Osteoblast (primary cell): ENCODE measurements at regions not wholly inside any gene's neighbourhood (a gene's known extent, or its start where the extent isn't known, plus 50 kb on each side); places are given as distances from the start of the nearest gene placed in this dataset.

Source experiments
- DNase-seq: peaks from one replicate; pipeline ENCODE4 v3.0.0; 2011; ENCODE audit warnings: low spot score, mixed read lengths; ENCODE audit not compliant: insufficient read length; ENCODE audit errors: missing footprints
- H2AFZ ChIP-seq: 2 replicates; pipeline ENCODE4 v1.6.0; 2011; ENCODE audit warnings: mild to moderate bottlenecking, low read length
- H3K27ac ChIP-seq: 2 replicates; pipeline ENCODE4 v1.5.1; 2011; ENCODE audit warnings: mild to moderate bottlenecking, low read depth, low read length, moderate library complexity
- H3K27me3 ChIP-seq: 2 replicates; pipeline ENCODE4 v1.6.0; 2012; ENCODE audit warnings: mild to moderate bottlenecking, control low read depth, inconsistent platforms, low read length, moderate library complexity; ENCODE audit not compliant: insufficient read depth
- H3K36me3 ChIP-seq: 2 replicates; pipeline ENCODE4 v1.5.1; 2011; ENCODE audit warnings: mild to moderate bottlenecking, low read length, control low read depth, moderate library complexity; ENCODE audit not compliant: insufficient read depth
- H3K4me1 ChIP-seq: 2 replicates; pipeline ENCODE4 v1.5.1; 2011; ENCODE audit warnings: mild to moderate bottlenecking, low read length, control low read depth, moderate library complexity; ENCODE audit not compliant: insufficient read depth
- H3K4me2 ChIP-seq: 2 replicates; pipeline ENCODE4 v1.6.0; 2011; ENCODE audit warnings: mild to moderate bottlenecking, low read length; ENCODE audit not compliant: insufficient read depth
- H3K4me3 ChIP-seq: fragments of 200-600 bp; sonication (generic); 3 replicates; pipeline ENCODE4 v1.5.1; 2012; ENCODE audit warnings: mild to moderate bottlenecking, low read length, inconsistent platforms; ENCODE audit not compliant: insufficient read depth
- H3K79me2 ChIP-seq: 2 replicates; pipeline ENCODE4 v1.6.0; 2012; ENCODE audit warnings: mild to moderate bottlenecking, low read length, control low read depth, inconsistent platforms; ENCODE audit not compliant: insufficient read depth
- H3K9me3 ChIP-seq: 2 replicates; pipeline ENCODE4 v1.5.1; 2011; ENCODE audit warnings: low read depth, low read length, control low read depth
- H4K20me1 ChIP-seq: 2 replicates; pipeline ENCODE4 v1.6.0; 2012; ENCODE audit warnings: mild to moderate bottlenecking, low read length, control low read depth; ENCODE audit not compliant: insufficient read depth
- CTCF ChIP-seq: IDR thresholded peaks from 2 replicates; pipeline ENCODE4 v1.5.1; 2011; ENCODE audit warnings: mild to moderate bottlenecking, low read depth, low read length, moderate library complexity; ENCODE audit errors: extremely low read depth

GRCh38 chr4:36414248-36414647, 132.8 kb downstream of the DTHD1 start:
- Histone ChIP-seq H2AFZ (no peak overlapping the region), H4K20me1 (no peaks in the 10 kb centered on the region), H3K27me3 (no peaks in the 10 kb centered on the region), H3K79me2 (no peaks in the 10 kb centered on the region), H3K4me2 (no peak overlapping the region), H3K27ac (no peak overlapping the region), H3K36me3 (no peaks in the 10 kb centered on the region), H3K9me3 (no peaks in the 10 kb centered on the region), H3K4me1 (no peaks in the 10 kb centered on the region), H3K4me3 (no peak overlapping the region)
- no peak for DNase-seq
- no peak for TF ChIP-seq CTCF

GRCh38 chr4:36417146-36417545, 135.7 kb downstream of the DTHD1 start:
- no peak for DNase-seq
- H3K79me2 ChIP-seq = no peaks in the 10 kb centered on the region
- no peak overlapping the region for H3K27ac ChIP-seq
- H3K27me3 ChIP-seq = no peaks in the 10 kb centered on the region
- no peaks in the 10 kb centered on the region for H4K20me1 ChIP-seq
- no peak for TF ChIP-seq CTCF
- no peak overlapping the region for H3K4me2 ChIP-seq
- no peak overlapping the region for H2AFZ ChIP-seq
- no peaks in the 10 kb centered on the region for H3K4me1 ChIP-seq
- H3K4me3 ChIP-seq = no peak overlapping the region
- H3K9me3 ChIP-seq = no peaks in the 10 kb centered on the region
- no peaks in the 10 kb centered on the region for H3K36me3 ChIP-seq

- no peak overlapping the region for H3K4me3 ChIP-seq
- H3K27me3 ChIP-seq = no peaks in the 10 kb centered on the region
- no peaks in the 10 kb centered on the region for H3K9me3 ChIP-seq
- DNase-seq = no peak
- no peaks in the 10 kb centered on the region for H3K4me1 ChIP-seq
- no peak overlapping the region for H2AFZ ChIP-seq
- H4K20me1 ChIP-seq = no peaks in the 10 kb centered on the region
- H3K36me3 ChIP-seq = no peaks in the 10 kb centered on the region
- TF ChIP-seq CTCF = no peak
- H3K4me2 ChIP-seq = no peak overlapping the region
- H3K79me2 ChIP-seq = no peaks in the 10 kb centered on the region
- H3K27ac ChIP-seq = no peak overlapping the region
Measured at GRCh38 chr4:36420111-36420679, 138.8 kb downstream of the DTHD1 start.

GRCh38 chr4:36422607-36423006, 141.2 kb downstream of the DTHD1 start:
- Histone ChIP-seq H3K4me3 (no peak overlapping the region), H2AFZ (no peak overlapping the region), H4K20me1 (no peaks in the 10 kb centered on the region), H3K4me2 (no peak overlapping the region), H3K9me3 (no peaks in the 10 kb centered on the region), H3K27ac (no peak overlapping the region), H3K79me2 (no peaks in the 10 kb centered on the region), H3K36me3 (no peaks in the 10 kb centered on the region), H3K4me1 (no peaks in the 10 kb centered on the region), H3K27me3 (no peaks in the 10 kb centered on the region)
- TF ChIP-seq CTCF = no peak
- DNase-seq = no peak
